GM23248 (cell line): ENCODE measurements at regions not wholly inside any gene's neighbourhood (a gene's known extent, or its start where the extent isn't known, plus 50 kb on each side); places are given as distances from the start of the nearest gene placed in this dataset.

Experiments
- EZH2 ChIP-seq: fragments of 200-600 bp; sonication (generic); IDR thresholded peaks from 2 replicates; pipeline ENCODE4 v1.6.1; 2018; ENCODE audit warnings: antibody characterized with exemption, mild to moderate bottlenecking; ENCODE audit not compliant: insufficient read depth, poor library complexity, severe bottlenecking
- EZH2phosphoT487 ChIP-seq: fragments of 200-600 bp; sonication (generic); IDR thresholded peaks from 2 replicates; pipeline ENCODE4 v1.6.1; 2018; ENCODE audit warnings: antibody characterized with exemption, moderate library complexity, mild to moderate bottlenecking, low read depth; ENCODE audit not compliant: insufficient read depth

DNA sequence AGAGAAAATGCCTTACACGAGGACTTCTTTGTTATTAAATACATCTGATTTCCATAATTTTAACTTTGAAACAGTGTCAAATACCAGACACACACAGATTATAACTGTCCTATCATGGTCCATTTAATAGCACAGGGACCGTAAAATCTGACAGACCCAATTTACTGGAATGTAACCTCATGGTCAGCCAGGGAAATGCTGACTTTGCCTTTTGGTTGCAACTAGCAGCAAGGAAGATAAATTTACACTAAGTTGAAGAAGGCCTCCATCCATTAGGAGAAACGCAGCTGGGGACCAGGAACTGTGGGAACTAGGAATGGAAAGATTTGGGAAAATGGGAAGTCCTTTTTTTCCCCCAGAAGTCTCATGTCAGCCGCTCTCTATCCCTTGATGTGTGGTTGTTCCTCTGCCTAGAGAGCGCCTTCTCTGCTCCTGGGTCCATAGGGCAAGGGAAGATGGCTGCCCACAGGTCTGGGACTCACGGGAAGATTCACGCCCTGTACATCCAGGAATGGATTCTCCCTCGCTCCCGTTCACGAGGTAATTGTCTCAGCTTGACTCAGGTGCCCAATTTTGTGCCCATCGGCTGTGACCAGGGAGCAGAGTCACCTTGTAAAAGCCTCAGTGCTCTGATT, 74.6 kb upstream of the L3MBTL3 start:
- TF ChIP-seq EZH2phosphoT487 (no peak), EZH2 (no peak)
